Suprapubic skin (tissue), 4 donors: ENCODE measurements at regions not wholly inside any gene's neighbourhood (a gene's known extent, or its start where the extent isn't known, plus 50 kb on each side); places are given as distances from the start of the nearest gene placed in this dataset.

ENCODE experiments used
- DNase-seq, 2 donors: peaks; one replicate each; pipeline ENCODE4 v3.0.0-alpha.2; 2019; ENCODE audit warnings: low spot score in 2 of 2
- H3K27ac ChIP-seq: fragments of 200-600 bp; sonication (generic); one replicate; pipeline ENCODE4 v1.5.1; 2019
- H3K27me3 ChIP-seq: fragments of 200-600 bp; sonication (generic); one replicate; pipeline ENCODE4 v1.5.1; 2019
- H3K36me3 ChIP-seq: fragments of 200-600 bp; sonication (generic); one replicate; pipeline ENCODE4 v1.5.1; 2019
- H3K4me1 ChIP-seq: fragments of 200-600 bp; sonication (generic); one replicate; pipeline ENCODE4 v1.5.1; 2019
- H3K4me3 ChIP-seq: fragments of 200-600 bp; sonication (generic); one replicate; pipeline ENCODE4 v1.5.1; 2019; ENCODE audit warnings: mild to moderate bottlenecking
- H3K9me3 ChIP-seq: fragments of 200-600 bp; sonication (generic); one replicate; pipeline ENCODE4 v1.5.1; 2019
- CTCF ChIP-seq, 2 donors: fragments of 200-600 bp in 1 of 2; fragments of 450-650 bp in 1 of 2; sonication (generic) in 1 of 2; IDR thresholded peaks; one replicate each; pipeline ENCODE4 v1.5.1; 2016 to 2019; ENCODE audit warnings: antibody characterized with exemption in 2 of 2, mild to moderate bottlenecking in 1 of 2, moderate library complexity in 1 of 2
- EP300 ChIP-seq: sonication (generic); formaldehyde crosslinking; IDR thresholded peaks from one replicate; pipeline ENCODE4 v1.6.1; 2017; ENCODE audit warnings: antibody characterized with exemption
- POLR2A ChIP-seq, 2 donors: fragments of 450-650 bp; IDR thresholded peaks; one replicate each; pipeline ENCODE4 v1.6.1; 2017; ENCODE audit warnings: antibody characterized with exemption in 2 of 2, mild to moderate bottlenecking in 2 of 2, moderate library complexity in 2 of 2
- POLR2AphosphoS5 ChIP-seq, 3 donors: sonication (generic); formaldehyde crosslinking; IDR thresholded peaks; one replicate each; pipeline ENCODE4 v1.6.1; 2017; ENCODE audit warnings: antibody characterized with exemption in 3 of 3
- WGBS: methylation state at CpG from one replicate; pipeline ENCODE4 v1.1.5; 2018; 5-methylcytosine and 5-hydroxymethylcytosine counted together

GRCh38 chr16:27720731-27721530 is 171.0 kb downstream of the KATNIP start:
- no peak for DNase-seq
- Histone ChIP-seq H3K4me1 (peaks cover 47% of the 10 kb centered on the region), H3K36me3 (no peaks in the 10 kb centered on the region), H3K4me3 (peak overlapping the region; percentile 29), H3K27me3 (no peaks in the 10 kb centered on the region), H3K9me3 (no peaks in the 10 kb centered on the region), H3K27ac (peak overlapping the region; percentile 73)
- WGBS, result 58% methylated on average over 19 of the region's 20 CpGs
- no peak for TF ChIP-seq EP300
- no peak for TF ChIP-seq POLR2A (IDR thresholded peaks at IDR 0.05)

GRCh38 chr16:27721531-27722181 is 171.7 kb downstream of the KATNIP start:
- H3K27me3 ChIP-seq, result no peaks in the 10 kb centered on the region
- peaks cover 47% of the 10 kb centered on the region for H3K4me1 ChIP-seq
- H3K27ac ChIP-seq, result peak overlapping the region; percentile 73
- TF ChIP-seq EP300 (no peak), POLR2AphosphoS5 (IDR thresholded peaks at IDR 0.05) (peak in 1 of 3 donors; percentile 73)
- peak; percentile 88 to 91 for DNase-seq
- H3K36me3 ChIP-seq, result no peaks in the 10 kb centered on the region
- H3K4me3 ChIP-seq, result peak overlapping the region; percentile 29
- 68% methylated on average over 9 of the region's 10 CpGs for WGBS
- no peaks in the 10 kb centered on the region for H3K9me3 ChIP-seq

GRCh38 chr16:27722207-27722606 is 172.3 kb downstream of the KATNIP start:
- TF ChIP-seq EP300 (no peak), POLR2A (IDR thresholded peaks at IDR 0.05) (no peak), POLR2AphosphoS5 (IDR thresholded peaks at IDR 0.05) (no peak), CTCF (IDR thresholded peaks at IDR 0.05) (no peak)
- 86% methylated on average over 1 of the region's 1 CpG for WGBS
- peaks cover 47% of the 10 kb centered on the region for H3K4me1 ChIP-seq
- H3K27me3 ChIP-seq, result no peaks in the 10 kb centered on the region
- H3K9me3 ChIP-seq, result no peaks in the 10 kb centered on the region
- DNase-seq, result no peak
- no peak overlapping the region for H3K4me3 ChIP-seq
- H3K27ac ChIP-seq, result no peak overlapping the region
- H3K36me3 ChIP-seq, result no peaks in the 10 kb centered on the region

GRCh38 chr16:27722892-27723450 is 173.0 kb downstream of the KATNIP start:
- H3K36me3 ChIP-seq, result no peaks in the 10 kb centered on the region
- DNase-seq, result no peak
- H3K4me1 ChIP-seq, result peaks cover 47% of the 10 kb centered on the region
- H3K4me3 ChIP-seq, result no peak overlapping the region
- no peaks in the 10 kb centered on the region for H3K9me3 ChIP-seq
- TF ChIP-seq POLR2A (IDR thresholded peaks at IDR 0.05) (no peak), CTCF (IDR thresholded peaks at IDR 0.05) (no peak), EP300 (no peak), POLR2AphosphoS5 (IDR thresholded peaks at IDR 0.05) (no peak)
- 91% methylated on average over 7 of the region's 7 CpGs for WGBS
- no peak overlapping the region for H3K27ac ChIP-seq
- no peaks in the 10 kb centered on the region for H3K27me3 ChIP-seq

GRCh38 chr16:27723711-27724481 is 174.0 kb downstream of the KATNIP start:
- Histone ChIP-seq H3K4me3 (no peak overlapping the region), H3K36me3 (no peaks in the 10 kb centered on the region), H3K4me1 (peaks cover 53% of the 10 kb centered on the region), H3K27ac (peak overlapping the region; percentile 12), H3K27me3 (no peaks in the 10 kb centered on the region), H3K9me3 (no peaks in the 10 kb centered on the region)
- 48% methylated on average over 15 of the region's 15 CpGs for WGBS
- no peak for TF ChIP-seq CTCF (IDR thresholded peaks at IDR 0.05)
- no peak for TF ChIP-seq POLR2AphosphoS5 (IDR thresholded peaks at IDR 0.05)
- TF ChIP-seq EP300, result no peak
- no peak for TF ChIP-seq POLR2A (IDR thresholded peaks at IDR 0.05)
- no peak for DNase-seq
